NCI-H1105 (cell line): ENCODE measurements at regions not wholly inside any gene's neighbourhood (a gene's known extent, or its start where the extent isn't known, plus 50 kb on each side); places are given as distances from the start of the nearest gene placed in this dataset.
A peak's percentile ranks its signal among the peaks of the same experiment; 100 is the strongest.

Experiments used
- DNase-seq: peaks from one replicate; lab custom pipeline; 2025; lab: John Stamatoyannopoulos, UW

DNA sequence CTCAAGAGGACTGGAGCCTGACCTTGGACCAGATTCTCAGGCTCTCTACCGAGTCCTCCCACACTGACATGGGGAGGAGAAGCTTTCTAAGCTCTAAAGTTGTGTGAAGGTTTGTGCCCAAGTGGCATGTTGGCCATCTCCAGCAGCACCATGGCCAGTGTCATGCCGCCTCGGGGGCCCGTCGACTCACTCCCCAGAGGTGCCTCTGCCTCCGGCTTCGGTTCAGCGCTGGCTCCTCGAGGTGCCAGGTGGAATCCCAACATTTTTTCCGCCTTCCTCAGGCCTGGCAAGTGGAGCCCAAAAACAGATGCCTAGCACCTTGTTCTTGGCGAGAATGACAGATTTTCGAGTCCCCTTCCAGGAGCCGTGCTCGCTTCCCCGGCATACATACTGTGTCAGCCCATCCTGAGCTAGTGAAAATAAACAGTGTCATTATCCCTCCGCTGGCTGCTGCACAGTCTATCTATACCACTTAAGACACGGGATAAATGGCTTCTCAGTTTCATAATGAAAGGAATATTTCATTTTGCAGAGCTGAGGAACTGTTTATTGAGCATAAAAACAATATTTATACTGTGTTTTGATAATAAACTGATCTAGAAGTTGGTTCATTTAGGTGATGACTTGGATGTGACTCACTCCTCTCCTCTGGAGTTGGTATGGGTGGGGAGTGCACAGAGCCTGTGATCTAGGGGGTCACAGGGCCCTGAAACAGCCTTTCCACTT lies 328.5 kb upstream of the TLE3 start:
- DNase-seq, result no peak

- no peak for DNase-seq
Observed at GRCh38 chr15:70424937-70425411, 327.3 kb upstream of the TLE3 start.

GRCh38 chr15:70423267-70423666 lies 325.6 kb upstream of the TLE3 start:
- no peak for DNase-seq

DNA sequence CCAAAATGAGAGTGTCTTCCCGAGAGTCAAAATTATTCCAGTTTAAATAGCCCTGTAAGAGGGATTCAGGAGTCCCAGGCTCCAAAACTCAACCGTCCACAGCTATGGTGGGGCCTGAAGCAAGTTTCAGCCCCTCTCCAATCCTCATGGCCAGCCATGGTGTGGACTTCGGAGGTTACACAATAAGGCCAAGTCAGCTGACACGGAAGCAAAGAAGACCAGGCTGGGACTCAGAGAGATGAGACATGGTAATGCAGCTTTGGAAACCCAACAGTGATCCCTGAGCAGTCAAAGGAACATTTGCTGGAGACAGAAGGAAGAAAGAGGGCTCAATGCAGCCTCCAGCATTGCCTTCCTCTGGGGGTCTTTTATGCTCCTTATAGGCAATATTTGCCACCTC lies 324.6 kb upstream of the TLE3 start:
- DNase-seq, result no peak

DNA sequence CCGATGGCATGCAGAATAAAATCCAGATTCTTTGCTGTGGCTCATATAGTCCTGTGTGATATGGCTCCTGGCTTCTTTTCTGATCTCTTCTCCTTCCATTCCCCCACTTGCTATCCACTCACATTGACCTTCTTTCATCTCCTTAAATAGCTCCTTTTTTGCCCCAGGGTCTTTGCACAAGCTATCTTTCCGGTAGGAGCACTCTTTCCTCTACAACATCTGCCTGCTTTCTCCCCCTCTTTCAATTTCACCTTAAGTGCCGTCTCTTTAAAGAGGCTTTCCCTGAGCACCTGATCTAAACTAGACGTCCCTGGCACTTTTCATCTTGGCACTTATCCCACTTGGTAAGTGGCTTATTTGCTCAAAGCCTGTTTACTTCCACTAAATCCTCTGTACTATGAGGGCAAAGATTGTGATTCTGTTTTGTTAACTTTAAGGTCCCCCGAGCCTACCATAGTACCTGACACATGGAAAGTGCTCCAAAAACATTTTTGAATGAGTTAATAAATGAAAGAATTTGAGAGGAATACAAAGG lies 323.3 kb upstream of the TLE3 start:
- DNase-seq, result peak; percentile 92

- DNase-seq, result no peak
Observed at GRCh38 chr15:70420086-70420947, 322.6 kb upstream of the TLE3 start.

- DNase-seq, result peak; percentile 85
Observed at GRCh38 chr15:70418943-70419342, 321.2 kb upstream of the TLE3 start.

GRCh38 chr15:70417535-70417934 lies 319.8 kb upstream of the TLE3 start:
- no peak for DNase-seq

DNA sequence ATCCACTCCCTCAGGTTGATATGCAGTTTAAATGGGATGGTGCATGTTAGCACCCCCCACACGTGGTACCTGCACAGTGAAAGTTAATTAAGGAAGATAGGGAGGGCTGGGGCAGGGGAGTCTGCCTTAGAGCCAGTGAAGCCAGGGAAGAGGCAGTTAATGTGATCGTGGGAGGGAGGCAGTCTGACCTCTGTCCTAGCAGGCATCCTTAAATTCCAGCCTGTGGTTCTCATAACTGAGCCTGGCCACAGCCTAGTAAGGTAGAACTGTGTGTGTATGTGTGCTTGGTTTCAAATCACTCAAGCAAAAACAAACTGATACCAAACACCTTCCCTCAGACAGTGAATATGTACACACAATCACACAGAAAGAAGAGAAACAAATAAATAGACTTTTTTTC lies 319.1 kb upstream of the TLE3 start:
- no peak for DNase-seq

GRCh38 chr15:70415398-70415797 lies 317.7 kb upstream of the TLE3 start:
- DNase-seq, result peak; percentile 78

DNA sequence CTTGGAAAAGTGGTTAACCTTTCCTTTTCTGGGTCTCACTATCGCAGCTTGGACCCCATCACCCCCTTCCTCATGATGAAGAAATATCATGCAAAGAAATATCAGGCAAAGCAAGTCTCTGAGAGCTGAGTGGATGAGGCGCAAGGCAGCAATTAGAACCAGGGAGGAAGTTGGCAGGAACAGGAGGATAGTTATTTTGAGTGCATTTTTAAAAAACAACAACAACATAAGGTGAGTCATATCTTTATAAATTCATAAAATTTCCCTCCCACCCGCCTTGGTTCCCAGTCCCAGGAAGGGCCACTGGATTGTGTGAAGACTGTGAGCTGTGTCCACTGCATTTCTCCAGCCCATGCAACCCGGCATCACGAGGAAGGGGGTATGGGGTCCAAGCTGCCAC lies 316.9 kb upstream of the TLE3 start:
- no peak for DNase-seq

GRCh38 chr15:70412794-70413193 lies 315.1 kb upstream of the TLE3 start:
- DNase-seq, result no peak

DNA sequence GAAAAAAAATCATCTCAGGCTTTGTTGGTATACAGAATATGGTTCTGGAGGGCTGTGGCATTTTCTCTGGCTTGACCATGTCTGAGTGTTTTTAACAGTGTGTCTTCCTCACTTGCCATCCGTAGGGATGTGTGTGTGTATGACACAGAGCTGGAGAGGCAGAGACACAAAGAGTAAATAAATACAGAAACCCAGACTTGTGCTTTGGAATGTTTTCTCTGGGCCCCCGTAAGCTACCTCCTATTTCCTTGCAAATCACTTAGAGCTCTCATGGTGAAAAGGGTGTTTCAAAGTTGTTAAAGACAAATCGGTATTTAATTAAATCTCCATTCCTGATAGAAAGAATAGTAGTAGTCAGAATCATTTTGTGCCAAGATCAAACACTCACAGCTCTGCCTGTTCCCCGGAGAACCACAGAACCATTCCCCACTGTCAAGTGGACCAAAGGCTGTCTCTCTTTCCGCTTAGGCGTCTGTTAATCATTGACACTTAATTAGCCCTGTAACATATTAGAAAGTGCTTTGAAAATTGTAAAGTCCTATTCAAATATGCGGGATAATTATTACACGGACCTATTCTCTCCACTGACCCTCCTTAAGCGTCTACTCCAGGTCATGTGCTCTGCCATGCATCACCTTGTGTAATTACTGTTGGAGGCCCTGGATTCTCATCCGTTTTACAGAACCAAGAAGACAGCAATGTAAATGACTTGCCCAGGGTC lies 313.6 kb upstream of the TLE3 start:
- DNase-seq, result no peak

GRCh38 chr15:70410371-70410985 lies 312.8 kb upstream of the TLE3 start:
- DNase-seq, result no peak

GRCh38 chr15:70409388-70409787 lies 311.7 kb upstream of the TLE3 start:
- DNase-seq, result no peak

GRCh38 chr15:70407955-70408354 lies 310.2 kb upstream of the TLE3 start:
- DNase-seq, result no peak

GRCh38 chr15:70407336-70407670 lies 309.6 kb upstream of the TLE3 start:
- DNase-seq, result no peak

GRCh38 chr15:70406617-70407335 lies 309.1 kb upstream of the TLE3 start:
- no peak for DNase-seq

- no peak for DNase-seq
Observed at GRCh38 chr15:70401709-70402108, 304.0 kb upstream of the TLE3 start.

- DNase-seq, result no peak
Observed at GRCh38 chr15:70400766-70401541, 303.2 kb upstream of the TLE3 start.

DNA sequence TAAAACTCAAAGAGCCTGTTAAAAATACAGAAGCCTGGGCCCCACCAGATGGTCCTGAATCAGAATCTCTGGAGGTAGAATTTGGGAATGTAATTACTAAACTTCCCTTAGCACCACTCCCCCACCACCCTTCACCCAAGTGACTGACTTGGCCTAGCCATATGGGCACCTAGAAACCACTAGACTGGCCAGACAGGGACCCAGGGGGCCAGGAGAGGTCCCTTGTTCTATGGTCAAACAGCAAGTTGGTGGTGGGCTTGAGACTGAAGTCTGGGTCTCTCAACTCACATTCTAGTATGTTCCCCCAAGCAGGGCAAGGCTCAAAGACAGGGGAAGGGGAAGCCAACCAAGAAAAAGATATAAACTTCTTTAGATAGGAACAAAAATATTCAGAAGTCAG lies 301.5 kb upstream of the TLE3 start:
- DNase-seq, result no peak
